Fibroblast of peridontal ligament (primary cell): ENCODE measurements at regions not wholly inside any gene's neighbourhood (a gene's known extent, or its start where the extent isn't known, plus 50 kb on each side); places are given as distances from the start of the nearest gene placed in this dataset.
A peak's percentile ranks its signal among the peaks of the same experiment; 100 is the strongest.

ENCODE experiments used
- DNase-seq: peaks from one replicate; pipeline ENCODE4 v3.0.0-alpha.2; 2010; ENCODE audit errors: extremely low read depth

- peak; percentile 45 for DNase-seq
Observed at GRCh38 chr18:54717673-54718407, 110.4 kb upstream of the RAB27B start.

GRCh38 chr18:54718408-54718773 lies 109.9 kb upstream of the RAB27B start:
- no peak for DNase-seq

- DNase-seq: peak; percentile 73
Observed at GRCh38 chr18:54720620-54721019, 107.7 kb upstream of the RAB27B start.

- no peak for DNase-seq
Observed at GRCh38 chr18:54726143-54726542, 102.1 kb upstream of the RAB27B start.

- peak; percentile 91 for DNase-seq
Observed at GRCh38 chr18:54734059-54734458, 94.2 kb upstream of the RAB27B start.

- DNase-seq: peak; percentile 22
Observed at GRCh38 chr18:54736981-54737380, 91.3 kb upstream of the RAB27B start.

- peak; percentile 53 for DNase-seq
Observed at GRCh38 chr18:54737986-54738385, 90.3 kb upstream of the RAB27B start.

GRCh38 chr18:54739476-54739875 lies 88.8 kb upstream of the RAB27B start:
- peak; percentile 23 for DNase-seq

GRCh38 chr18:54740136-54740846 lies 88.0 kb upstream of the RAB27B start:
- DNase-seq: peak; percentile 66

- DNase-seq: no peak
Observed at GRCh38 chr18:54742120-54742519, 86.2 kb upstream of the RAB27B start.

GRCh38 chr18:54742659-54743604 lies 85.3 kb upstream of the RAB27B start:
- peak; percentile 100 for DNase-seq

- no peak for DNase-seq
Observed at GRCh38 chr18:54743605-54743995, 84.7 kb upstream of the RAB27B start.

- DNase-seq: no peak
Observed at GRCh38 chr18:54749291-54749690, 79.0 kb upstream of the RAB27B start.

- DNase-seq: no peak
Observed at GRCh38 chr18:54750350-54750749, 77.9 kb upstream of the RAB27B start.

- no peak for DNase-seq
Observed at GRCh38 chr18:54752185-54752584, 76.1 kb upstream of the RAB27B start.

GRCh38 chr18:54755456-54755855 lies 72.8 kb upstream of the RAB27B start:
- no peak for DNase-seq

GRCh38 chr18:54762386-54762785 lies 65.9 kb upstream of the RAB27B start:
- no peak for DNase-seq

GRCh38 chr18:54764786-54765185 lies 63.5 kb upstream of the RAB27B start:
- DNase-seq: no peak

- no peak for DNase-seq
Observed at GRCh38 chr18:54765636-54766375, 62.5 kb upstream of the RAB27B start.

GRCh38 chr18:54766634-54767033 lies 61.6 kb upstream of the RAB27B start:
- peak; percentile 41 for DNase-seq

GRCh38 chr18:54767098-54767497 lies 61.2 kb upstream of the RAB27B start:
- DNase-seq: no peak
